CD8-positive, alpha-beta memory T cell (primary cell): ENCODE measurements at regions not wholly inside any gene's neighbourhood (a gene's known extent, or its start where the extent isn't known, plus 50 kb on each side); places are given as distances from the start of the nearest gene placed in this dataset.

Experiments used
- CTCF ChIA-PET: fragments of 350-600 bp; sonication (Branson Sonifier 250); formaldehyde crosslinking; loops from one replicate; lab custom pipeline; 2021; ENCODE audit warnings: antibody characterized with exemption; lab: Charles Lee
- POLR2A ChIA-PET: fragments of 350-600 bp; sonication (Branson Sonifier 250); formaldehyde crosslinking; loops from one replicate; lab custom pipeline; 2021; ENCODE audit warnings: antibody characterized with exemption; lab: Charles Lee
- DNase-seq, 5 donors: peaks; one replicate each; pipeline versions ENCODE4 v3.0.0 to v3.0.0-alpha.2; 2020 to 2022; ENCODE audit warnings: mixed read lengths in 1 of 5
- H3K27ac ChIP-seq: one replicate; pipeline ENCODE4 v1.7.0; 2013; ENCODE audit warnings: low read depth, mild to moderate bottlenecking, low read length, moderate library complexity
- H3K27me3 ChIP-seq: 2 replicates; pipeline ENCODE4 v1.7.0; 2013; ENCODE audit warnings: low read length, mild to moderate bottlenecking; ENCODE audit not compliant: insufficient read depth, poor library complexity, severe bottlenecking
- H3K36me3 ChIP-seq: 2 replicates; pipeline ENCODE4 v1.7.0; 2013; ENCODE audit warnings: mild to moderate bottlenecking, low read length, moderate library complexity; ENCODE audit not compliant: insufficient read depth
- H3K4me1 ChIP-seq: 2 replicates; pipeline ENCODE4 v1.7.0; 2013; ENCODE audit warnings: mild to moderate bottlenecking, low read length, moderate library complexity; ENCODE audit not compliant: insufficient read depth
- H3K4me3 ChIP-seq: 2 replicates; pipeline ENCODE4 v1.7.0; 2013; ENCODE audit warnings: mild to moderate bottlenecking, low read length
- H3K9me3 ChIP-seq: 2 replicates; pipeline ENCODE4 v1.7.0; 2013; ENCODE audit warnings: mild to moderate bottlenecking, low read length
- H3K27ac Mint-ChIP-seq, 8 donors: one replicate each; pipeline ENCODE4 v1.8.0; 2020 to 2021; ENCODE audit warnings: mixed read lengths in 8 of 8, mild to moderate bottlenecking in 6 of 8, inconsistent platforms in 3 of 8, moderate library complexity in 3 of 8
- H3K27me3 Mint-ChIP-seq, 2 donors: one replicate each; pipeline ENCODE4 v1.8.0; 2020 to 2021; ENCODE audit warnings: mixed read lengths in 2 of 2, mild to moderate bottlenecking in 1 of 2, moderate library complexity in 1 of 2
- H3K36me3 Mint-ChIP-seq, 3 donors: one replicate each; pipeline ENCODE4 v1.8.0; 2020 to 2021; ENCODE audit warnings: mixed read lengths in 3 of 3, inconsistent platforms in 1 of 3, mild to moderate bottlenecking in 1 of 3
- H3K4me1 Mint-ChIP-seq, 3 donors: one replicate each; pipeline ENCODE4 v1.8.0; 2020 to 2021; ENCODE audit warnings: mixed read lengths in 3 of 3, inconsistent platforms in 1 of 3, mild to moderate bottlenecking in 1 of 3
- H3K4me3 Mint-ChIP-seq, 7 donors: one replicate each; pipeline ENCODE4 v1.8.0; 2020 to 2021; ENCODE audit warnings: mixed read lengths in 7 of 7, mild to moderate bottlenecking in 6 of 7, moderate library complexity in 4 of 7, inconsistent platforms in 2 of 7
- H3K9me3 Mint-ChIP-seq, 5 donors: one replicate each; pipeline ENCODE4 v1.8.0; 2020 to 2022; ENCODE audit warnings: mixed read lengths in 5 of 5, mild to moderate bottlenecking in 3 of 5, moderate library complexity in 2 of 5, inconsistent platforms in 1 of 5

GRCh38 chrX:6968231-6968630, 179.3 kb upstream of the STS start:
- H3K36me3 ChIP-seq, result no peaks in the 10 kb centered on the region
- H3K4me1 ChIP-seq, result no peaks in the 10 kb centered on the region
- no peak overlapping the region for H3K4me3 ChIP-seq
- Mint-ChIP-seq H3K36me3 (peaks cover 0 to 10% (median 0%) of the 10 kb centered on the region in 3 donors), H3K4me3 (no peak overlapping the region), H3K9me3 (peaks cover 0 to 18% (median 12%) of the 10 kb centered on the region in 5 donors), H3K4me1 (no peaks in the 10 kb centered on the region), H3K27ac (no peak overlapping the region), H3K27me3 (no peaks in the 10 kb centered on the region)
- POLR2A ChIA-PET, result no interaction called here
- no peaks in the 10 kb centered on the region for H3K9me3 ChIP-seq
- H3K27ac ChIP-seq, result no peak overlapping the region
- DNase-seq, result no peak
- H3K27me3 ChIP-seq, result no peaks in the 10 kb centered on the region
- CTCF ChIA-PET, result no interaction called here

GRCh38 chrX:6965729-6966128, 181.8 kb upstream of the STS start:
- DNase-seq, result no peak
- H3K9me3 ChIP-seq, result no peaks in the 10 kb centered on the region
- no peaks in the 10 kb centered on the region for H3K27me3 ChIP-seq
- no peak overlapping the region for H3K4me3 ChIP-seq
- H3K36me3 ChIP-seq, result no peaks in the 10 kb centered on the region
- CTCF ChIA-PET, result no interaction called here
- H3K4me1 ChIP-seq, result no peaks in the 10 kb centered on the region
- H3K27ac ChIP-seq, result no peak overlapping the region
- Mint-ChIP-seq H3K27me3 (peaks cover 0 to 2% of the 10 kb centered on the region in 2 donors), H3K4me1 (no peaks in the 10 kb centered on the region), H3K27ac (no peak overlapping the region), H3K4me3 (no peak overlapping the region), H3K9me3 (peaks cover 0 to 3% (median 0%) of the 10 kb centered on the region in 5 donors), H3K36me3 (peaks cover 0 to 6% (median 0%) of the 10 kb centered on the region in 3 donors)
- POLR2A ChIA-PET, result no interaction called here

GRCh38 chrX:6962006-6962355, 185.5 kb upstream of the STS start:
- Mint-ChIP-seq H3K36me3 (peaks cover 0 to 18% (median 3%) of the 10 kb centered on the region in 3 donors), H3K9me3 (peaks cover 0 to 6% (median 2%) of the 10 kb centered on the region in 5 donors), H3K4me3 (no peak overlapping the region), H3K27me3 (peaks cover 0 to 2% of the 10 kb centered on the region in 2 donors), H3K4me1 (no peaks in the 10 kb centered on the region), H3K27ac (no peak overlapping the region)
- Histone ChIP-seq H3K27ac (no peak overlapping the region), H3K4me1 (no peaks in the 10 kb centered on the region), H3K9me3 (no peaks in the 10 kb centered on the region), H3K4me3 (no peak overlapping the region), H3K27me3 (no peaks in the 10 kb centered on the region), H3K36me3 (no peaks in the 10 kb centered on the region)
- CTCF ChIA-PET, result no interaction called here
- DNase-seq, result no peak
- POLR2A ChIA-PET, result no interaction called here

GRCh38 chrX:6961286-6962005, 186.1 kb upstream of the STS start:
- H3K9me3 Mint-ChIP-seq, result peaks cover 0 to 6% (median 2%) of the 10 kb centered on the region in 5 donors

DNA sequence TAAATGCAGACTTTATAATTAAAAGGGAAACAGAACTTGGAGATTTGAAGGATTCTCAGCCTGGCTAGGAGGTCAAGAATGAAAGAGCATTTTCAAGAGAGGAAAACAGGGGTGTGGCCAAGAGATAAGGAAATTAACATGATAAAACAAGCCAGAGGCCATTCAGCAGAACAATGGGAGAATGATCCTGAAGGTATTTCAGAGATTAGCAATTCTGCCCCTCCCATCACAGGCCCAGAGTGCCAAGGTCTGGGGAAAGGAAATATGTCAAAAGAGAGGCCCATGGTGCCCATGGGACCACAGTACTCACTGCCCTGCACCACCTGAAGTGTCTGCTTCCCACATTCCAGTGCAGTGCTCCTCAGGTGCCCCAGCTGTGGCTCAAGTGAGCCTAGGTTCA, 188.5 kb upstream of the STS start:
- H3K4me3 ChIP-seq, result no peak overlapping the region
- Mint-ChIP-seq H3K27me3 (peaks cover 0 to 2% of the 10 kb centered on the region in 2 donors), H3K4me1 (no peaks in the 10 kb centered on the region), H3K36me3 (peaks cover 0 to 18% (median 3%) of the 10 kb centered on the region in 3 donors), H3K4me3 (no peak overlapping the region), H3K9me3 (peaks cover 0 to 6% (median 2%) of the 10 kb centered on the region in 5 donors), H3K27ac (no peak overlapping the region)
- no peaks in the 10 kb centered on the region for H3K9me3 ChIP-seq
- ChIA-PET CTCF (no interaction called here), POLR2A (no interaction called here)
- no peak overlapping the region for H3K27ac ChIP-seq
- H3K4me1 ChIP-seq, result no peaks in the 10 kb centered on the region
- H3K27me3 ChIP-seq, result no peaks in the 10 kb centered on the region
- no peaks in the 10 kb centered on the region for H3K36me3 ChIP-seq
- no peak for DNase-seq

More at GRCh38 chrX:6961286-6962005, 186.1 kb upstream of the STS start:
- Histone ChIP-seq H3K4me3 (no peak overlapping the region), H3K4me1 (no peaks in the 10 kb centered on the region), H3K9me3 (no peaks in the 10 kb centered on the region), H3K27ac (no peak overlapping the region), H3K36me3 (no peaks in the 10 kb centered on the region), H3K27me3 (no peaks in the 10 kb centered on the region)
- POLR2A ChIA-PET, result no interaction called here
- Mint-ChIP-seq H3K27ac (no peak overlapping the region), H3K4me1 (no peaks in the 10 kb centered on the region), H3K27me3 (peaks cover 0 to 2% of the 10 kb centered on the region in 2 donors), H3K36me3 (peaks cover 0 to 18% (median 3%) of the 10 kb centered on the region in 3 donors), H3K4me3 (no peak overlapping the region)
- CTCF ChIA-PET, result no interaction called here
- no peak for DNase-seq

- no peak overlapping the region for H3K4me3 Mint-ChIP-seq
- no peaks in the 10 kb centered on the region for H3K4me1 Mint-ChIP-seq
- no peaks in the 10 kb centered on the region for H3K27me3 ChIP-seq
- POLR2A ChIA-PET, result no interaction called here
- H3K36me3 Mint-ChIP-seq, result peaks cover 0 to 11% (median 3%) of the 10 kb centered on the region in 3 donors
- no peak for DNase-seq
- H3K27ac ChIP-seq, result no peak overlapping the region
- no peaks in the 10 kb centered on the region for H3K27me3 Mint-ChIP-seq
- H3K9me3 Mint-ChIP-seq, result peaks cover 0 to 10% (median 4%) of the 10 kb centered on the region in 5 donors
- H3K4me3 ChIP-seq, result no peak overlapping the region
- CTCF ChIA-PET, result no interaction called here
- no peak overlapping the region for H3K27ac Mint-ChIP-seq
- no peaks in the 10 kb centered on the region for H3K9me3 ChIP-seq
- no peaks in the 10 kb centered on the region for H3K36me3 ChIP-seq
- no peaks in the 10 kb centered on the region for H3K4me1 ChIP-seq
Measured at GRCh38 chrX:6954836-6955235, 192.7 kb upstream of the STS start.

DNA sequence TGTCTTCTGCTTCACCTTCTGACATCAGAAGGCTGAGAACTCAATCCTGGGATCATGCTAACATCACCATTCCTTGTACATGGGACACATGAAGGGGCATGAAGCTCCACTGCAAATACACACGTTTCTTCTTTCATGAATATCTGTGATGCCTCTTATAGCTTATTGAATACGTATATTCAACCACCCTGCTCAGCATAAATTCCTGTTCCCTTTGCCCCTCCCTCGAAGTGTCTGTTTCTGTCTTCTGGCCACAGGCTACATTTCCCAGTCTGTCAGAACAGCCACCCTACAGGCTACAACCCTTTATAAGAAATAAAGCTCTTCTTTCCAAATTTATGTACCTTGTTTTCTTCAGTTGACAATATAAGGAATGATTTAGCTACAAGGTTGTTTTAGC, 201.3 kb upstream of the STS start:
- no peaks in the 10 kb centered on the region for H3K27me3 Mint-ChIP-seq
- H3K9me3 ChIP-seq, result no peaks in the 10 kb centered on the region
- ChIA-PET POLR2A (no interaction called here), CTCF (no interaction called here)
- no peak overlapping the region for H3K4me3 ChIP-seq
- no peaks in the 10 kb centered on the region for H3K36me3 ChIP-seq
- no peaks in the 10 kb centered on the region for H3K4me1 Mint-ChIP-seq
- DNase-seq, result no peak
- no peak overlapping the region for H3K27ac ChIP-seq
- peaks cover 0 to 2% (median 0%) of the 10 kb centered on the region in 3 donors for H3K36me3 Mint-ChIP-seq
- H3K27ac Mint-ChIP-seq, result no peak overlapping the region
- H3K4me3 Mint-ChIP-seq, result no peak overlapping the region
- peaks cover 0 to 14% (median 0%) of the 10 kb centered on the region in 5 donors for H3K9me3 Mint-ChIP-seq
- H3K4me1 ChIP-seq, result no peaks in the 10 kb centered on the region
- no peaks in the 10 kb centered on the region for H3K27me3 ChIP-seq

DNA sequence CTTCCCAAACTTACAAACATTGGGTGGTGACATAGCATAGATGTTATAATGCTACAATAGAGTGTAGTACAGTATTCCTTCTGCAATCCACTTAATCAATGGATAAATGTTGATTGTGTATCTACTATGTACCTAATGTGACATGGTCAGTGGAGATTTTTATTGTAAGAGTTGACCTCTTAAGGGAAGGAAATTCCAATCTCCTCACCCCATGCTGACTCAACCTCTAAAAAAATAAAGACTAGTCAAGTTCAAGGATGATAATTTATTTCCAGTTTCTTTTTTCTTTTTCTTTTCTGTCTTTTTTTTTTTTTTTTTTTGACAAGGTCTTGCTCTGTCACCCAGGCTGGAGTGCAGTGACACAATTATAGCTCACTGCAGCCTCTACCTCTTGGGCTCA, 206.5 kb upstream of the STS start:
- no peaks in the 10 kb centered on the region for H3K4me1 ChIP-seq
- H3K27ac ChIP-seq, result no peak overlapping the region
- Mint-ChIP-seq H3K4me3 (no peak overlapping the region), H3K27me3 (no peaks in the 10 kb centered on the region), H3K36me3 (peaks cover 0 to 2% (median 0%) of the 10 kb centered on the region in 3 donors), H3K27ac (no peak overlapping the region), H3K9me3 (peaks cover 0 to 4% (median 0%) of the 10 kb centered on the region in 5 donors), H3K4me1 (no peaks in the 10 kb centered on the region)
- ChIA-PET POLR2A (no interaction called here), CTCF (no interaction called here)
- H3K9me3 ChIP-seq, result no peaks in the 10 kb centered on the region
- DNase-seq, result no peak
- no peaks in the 10 kb centered on the region for H3K27me3 ChIP-seq
- no peak overlapping the region for H3K4me3 ChIP-seq
- no peaks in the 10 kb centered on the region for H3K36me3 ChIP-seq
